ENCODE measurements at regions not wholly inside any gene's neighbourhood (a gene's known extent, or its start where the extent isn't known, plus 50 kb on each side); places are given as distances from the start of the nearest gene placed in this dataset.

GRCh38 chr12:71220260-71220659 is 62.5 kb upstream of the TSPAN8 start:
- TF ChIP-seq POLR2AphosphoS5 (IDR thresholded peaks at IDR 0.05) = no peak
- TF ChIP-seq, protein P1, sequence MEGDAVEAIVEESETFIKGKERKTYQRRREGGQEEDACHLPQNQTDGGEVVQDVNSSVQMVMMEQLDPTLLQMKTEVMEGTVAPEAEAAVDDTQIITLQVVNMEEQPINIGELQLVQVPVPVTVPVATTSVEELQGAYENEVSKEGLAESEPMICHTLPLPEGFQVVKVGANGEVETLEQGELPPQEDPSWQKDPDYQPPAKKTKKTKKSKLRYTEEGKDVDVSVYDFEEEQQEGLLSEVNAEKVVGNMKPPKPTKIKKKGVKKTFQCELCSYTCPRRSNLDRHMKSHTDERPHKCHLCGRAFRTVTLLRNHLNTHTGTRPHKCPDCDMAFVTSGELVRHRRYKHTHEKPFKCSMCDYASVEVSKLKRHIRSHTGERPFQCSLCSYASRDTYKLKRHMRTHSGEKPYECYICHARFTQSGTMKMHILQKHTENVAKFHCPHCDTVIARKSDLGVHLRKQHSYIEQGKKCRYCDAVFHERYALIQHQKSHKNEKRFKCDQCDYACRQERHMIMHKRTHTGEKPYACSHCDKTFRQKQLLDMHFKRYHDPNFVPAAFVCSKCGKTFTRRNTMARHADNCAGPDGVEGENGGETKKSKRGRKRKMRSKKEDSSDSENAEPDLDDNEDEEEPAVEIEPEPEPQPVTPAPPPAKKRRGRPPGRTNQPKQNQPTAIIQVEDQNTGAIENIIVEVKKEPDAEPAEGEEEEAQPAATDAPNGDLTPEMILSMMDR (IDR thresholded peaks at IDR 0.05) = no peak
